Thyroid gland (tissue), 4 donors: ENCODE measurements at regions not wholly inside any gene's neighbourhood (a gene's known extent, or its start where the extent isn't known, plus 50 kb on each side); places are given as distances from the start of the nearest gene placed in this dataset.

Experiments used
- DNase-seq, 2 donors: peaks; one replicate each; pipeline ENCODE4 v3.0.0-alpha.2; 2019
- H3K27ac ChIP-seq, 3 donors: fragments of 200-600 bp; sonication (generic); 1 replicate in 2 of 3; 2 replicates in 1 of 3; pipeline ENCODE4 v1.5.1; 2016 to 2019; ENCODE audit warnings: mild to moderate bottlenecking in 1 of 3, moderate library complexity in 1 of 3
- H3K27me3 ChIP-seq: fragments of 200-600 bp; sonication (generic); one replicate; pipeline ENCODE4 v1.5.1; 2019
- H3K36me3 ChIP-seq, 2 donors: fragments of 200-600 bp; sonication (generic); one replicate each; pipeline ENCODE4 v1.5.1; 2016 to 2019
- H3K4me1 ChIP-seq, 2 donors: fragments of 200-600 bp; sonication (generic); one replicate each; pipeline ENCODE4 v1.5.1; 2017 to 2019
- H3K4me3 ChIP-seq, 3 donors: fragments of 200-600 bp; sonication (generic); replicated peaks in 1 of 3; 1 replicate in 2 of 3; 2 replicates in 1 of 3; pipeline ENCODE4 v1.5.1; 2016; ENCODE audit warnings: mild to moderate bottlenecking in 1 of 3
- H3K9me3 ChIP-seq: fragments of 200-600 bp; sonication (generic); one replicate; pipeline ENCODE4 v1.5.1; 2017
- POLR2A ChIP-seq, 2 donors: fragments of 450-650 bp; IDR thresholded peaks; one replicate each; pipeline ENCODE4 v1.6.1; 2017; ENCODE audit warnings: antibody characterized with exemption in 2 of 2, mild to moderate bottlenecking in 2 of 2, moderate library complexity in 1 of 2
- WGBS, 2 donors: methylation state at CpG; one replicate each; pipeline ENCODE4 v1.1.5; 2017; 5-methylcytosine and 5-hydroxymethylcytosine counted together
- intact Hi-C: fragments of 100-400 bp; cut with DNase I; formaldehyde crosslinking; loops from one replicate; pipeline ENCODE4 v1.15.1; 2023
- TF ChIP-seq, protein P1 (sequence below), 6 experiments: fragments of 200-600 bp in 3 of 6; fragments of 450-650 bp in 3 of 6; sonication (generic) in 3 of 6; IDR thresholded peaks; one replicate each; pipeline ENCODE4 v1.5.1; 2016 to 2019; ENCODE audit warnings: antibody characterized with exemption in 6 of 6, mild to moderate bottlenecking in 2 of 6, inconsistent platforms in 1 of 6, moderate library complexity in 1 of 6

DNA sequence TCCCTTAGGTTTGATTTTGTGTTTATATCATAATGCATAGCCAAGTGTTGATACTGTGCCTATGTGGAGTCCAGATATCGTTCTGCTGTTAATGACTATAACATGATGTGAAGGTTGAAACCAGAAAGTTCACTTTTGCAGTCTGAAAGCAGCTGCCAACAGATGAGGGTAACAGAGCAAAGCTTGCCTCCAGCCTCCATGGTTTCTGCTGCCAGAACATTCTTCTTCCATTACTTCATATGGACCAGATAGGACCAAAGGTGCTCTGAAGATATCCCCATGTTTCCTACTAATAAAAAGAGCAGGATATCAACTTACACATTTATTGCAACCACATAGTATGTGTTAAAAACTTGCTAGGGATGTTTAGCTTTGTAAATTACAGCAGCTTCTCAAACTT is 394.1 kb downstream of the SPRY1 start:
- H3K27ac ChIP-seq, result no peak overlapping the region
- intact Hi-C loops, result no loop called here
- H3K27me3 ChIP-seq, result no peaks in the 10 kb centered on the region
- WGBS, 2 donors, result 72 to 88% methylated on average over 1 of the region's 1 CpG
- no peaks in the 10 kb centered on the region for H3K9me3 ChIP-seq
- no peak for TF ChIP-seq POLR2A (IDR thresholded peaks at IDR 0.05)
- TF ChIP-seq, protein P1, sequence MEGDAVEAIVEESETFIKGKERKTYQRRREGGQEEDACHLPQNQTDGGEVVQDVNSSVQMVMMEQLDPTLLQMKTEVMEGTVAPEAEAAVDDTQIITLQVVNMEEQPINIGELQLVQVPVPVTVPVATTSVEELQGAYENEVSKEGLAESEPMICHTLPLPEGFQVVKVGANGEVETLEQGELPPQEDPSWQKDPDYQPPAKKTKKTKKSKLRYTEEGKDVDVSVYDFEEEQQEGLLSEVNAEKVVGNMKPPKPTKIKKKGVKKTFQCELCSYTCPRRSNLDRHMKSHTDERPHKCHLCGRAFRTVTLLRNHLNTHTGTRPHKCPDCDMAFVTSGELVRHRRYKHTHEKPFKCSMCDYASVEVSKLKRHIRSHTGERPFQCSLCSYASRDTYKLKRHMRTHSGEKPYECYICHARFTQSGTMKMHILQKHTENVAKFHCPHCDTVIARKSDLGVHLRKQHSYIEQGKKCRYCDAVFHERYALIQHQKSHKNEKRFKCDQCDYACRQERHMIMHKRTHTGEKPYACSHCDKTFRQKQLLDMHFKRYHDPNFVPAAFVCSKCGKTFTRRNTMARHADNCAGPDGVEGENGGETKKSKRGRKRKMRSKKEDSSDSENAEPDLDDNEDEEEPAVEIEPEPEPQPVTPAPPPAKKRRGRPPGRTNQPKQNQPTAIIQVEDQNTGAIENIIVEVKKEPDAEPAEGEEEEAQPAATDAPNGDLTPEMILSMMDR (IDR thresholded peaks at IDR 0.05), result no peak
- peaks cover 0 to 4% of the 10 kb centered on the region in 2 donors for H3K4me1 ChIP-seq
- no peak for DNase-seq
- no peak overlapping the region for H3K4me3 ChIP-seq
- no peaks in the 10 kb centered on the region for H3K36me3 ChIP-seq

DNA sequence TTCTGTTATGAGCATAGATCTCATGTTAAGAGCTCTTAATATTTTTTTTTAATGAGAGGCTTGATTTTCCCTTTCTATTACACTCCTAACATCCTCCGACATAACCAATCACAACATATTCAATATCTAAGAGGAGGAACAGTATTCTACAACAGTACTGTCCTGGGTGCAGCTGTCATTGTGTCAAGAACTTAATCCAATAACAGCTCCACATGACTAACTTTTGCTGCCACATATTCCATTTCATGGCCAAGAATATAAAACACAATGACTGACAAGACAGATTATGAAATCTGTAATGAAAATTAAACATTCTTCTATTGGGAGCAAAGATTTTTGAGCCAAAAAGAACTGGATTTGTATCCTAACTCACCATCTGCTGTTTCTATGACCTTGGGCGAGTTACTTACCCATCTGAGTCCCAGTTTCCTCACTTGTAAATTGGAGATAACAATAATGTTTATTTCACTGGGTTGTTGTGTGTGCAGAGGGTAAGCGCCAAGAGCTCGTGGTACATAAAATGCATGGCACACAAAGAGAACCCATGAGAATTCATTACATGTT is 405.6 kb downstream of the SPRY1 start:
- intact Hi-C loops, result no loop called here
- no peak for DNase-seq
- 90 to 91% methylated on average over 4 of the region's 4 CpGs for WGBS, 2 donors
- Histone ChIP-seq H3K4me1 (no peaks in the 10 kb centered on the region), H3K4me3 (no peak overlapping the region), H3K9me3 (no peaks in the 10 kb centered on the region), H3K36me3 (no peaks in the 10 kb centered on the region), H3K27me3 (no peaks in the 10 kb centered on the region), H3K27ac (no peak overlapping the region)
- TF ChIP-seq POLR2A (IDR thresholded peaks at IDR 0.05), result no peak
- TF ChIP-seq, protein P1 (IDR thresholded peaks at IDR 0.05), result no peak

DNA sequence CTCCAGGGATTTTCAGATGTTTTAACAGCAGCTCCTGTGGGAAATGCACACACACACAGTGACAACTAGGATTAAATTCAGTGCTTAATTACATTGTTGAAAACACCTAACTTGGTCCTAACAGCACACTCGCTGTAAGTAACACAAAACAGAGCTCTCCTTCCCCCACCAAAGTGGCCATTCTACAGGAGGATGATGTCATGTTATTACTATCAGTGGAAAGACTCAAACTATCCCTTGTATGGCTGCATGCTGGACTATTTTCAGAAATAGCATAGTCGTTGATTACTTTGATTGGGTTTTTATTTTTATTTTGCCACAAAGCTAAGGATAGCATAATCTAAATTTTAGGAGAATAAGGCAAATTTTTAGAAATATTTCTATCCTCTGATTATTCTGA is 406.3 kb downstream of the SPRY1 start:
- intact Hi-C loops, result no loop called here

DNA sequence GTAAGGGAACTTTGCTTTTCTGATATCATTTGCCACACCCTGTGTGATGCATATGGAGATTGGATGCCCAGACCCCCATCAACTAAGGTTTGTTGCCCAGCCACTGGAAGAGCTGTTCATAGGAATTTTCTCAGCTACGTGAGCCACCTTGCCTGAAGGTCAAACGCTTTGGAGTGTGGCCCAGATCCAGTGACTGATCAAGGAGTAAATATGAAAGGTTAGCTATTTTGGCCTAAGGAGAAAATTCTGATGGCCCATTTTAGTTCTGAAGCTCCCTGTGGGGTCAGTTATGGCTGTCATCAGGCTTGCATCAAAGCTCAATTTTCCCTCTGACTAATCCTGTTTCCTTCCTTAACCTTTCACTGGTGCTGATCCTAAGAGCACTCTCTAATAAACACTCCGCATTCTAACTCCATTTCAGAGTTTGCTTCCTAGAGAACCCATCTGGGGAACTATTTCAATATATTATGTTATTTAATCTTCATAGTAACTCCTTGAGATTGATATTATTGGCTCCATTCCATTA is 407.7 kb downstream of the SPRY1 start:
- intact Hi-C loops, result no loop called here
- 83 to 89% methylated on average over 3 of the region's 3 CpGs for WGBS, 2 donors

More for the DNA sequence above, 406.3 kb downstream of the SPRY1 start:
- Histone ChIP-seq H3K9me3 (no peaks in the 10 kb centered on the region), H3K4me1 (no peaks in the 10 kb centered on the region), H3K27ac (no peak overlapping the region), H3K4me3 (no peak overlapping the region), H3K27me3 (no peaks in the 10 kb centered on the region), H3K36me3 (no peaks in the 10 kb centered on the region)
- TF ChIP-seq, protein P1 (IDR thresholded peaks at IDR 0.05), result no peak
- no peak for TF ChIP-seq POLR2A (IDR thresholded peaks at IDR 0.05)
- WGBS, 2 donors, result 61 to 63% methylated on average over 2 of the region's 2 CpGs
- DNase-seq, result no peak

DNA sequence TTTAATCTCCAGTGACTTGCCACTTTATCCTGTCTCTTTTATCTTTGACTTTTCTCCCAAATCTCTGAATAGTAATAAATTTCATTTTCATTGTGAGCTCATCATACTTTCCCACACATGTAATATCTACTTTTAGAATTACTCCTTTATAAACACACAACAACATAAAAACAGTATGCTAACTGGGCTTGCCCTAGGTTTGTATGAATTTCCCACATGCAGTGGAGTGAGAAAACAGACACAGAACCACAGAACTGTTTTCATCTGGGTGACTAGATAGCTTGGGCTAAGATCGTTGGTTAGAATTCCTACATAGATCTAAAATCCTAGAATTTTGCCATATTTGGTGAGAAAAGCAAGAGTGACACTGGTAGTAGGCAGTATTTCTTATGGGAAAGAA is 409.5 kb downstream of the SPRY1 start:
- Histone ChIP-seq H3K36me3 (no peaks in the 10 kb centered on the region), H3K4me3 (no peak overlapping the region), H3K4me1 (no peaks in the 10 kb centered on the region), H3K27me3 (no peaks in the 10 kb centered on the region), H3K27ac (no peak overlapping the region), H3K9me3 (no peaks in the 10 kb centered on the region)
- DNase-seq, result no peak
- 66 to 67% methylated on average over 1 of the region's 1 CpG for WGBS, 2 donors
- intact Hi-C loops, result no loop called here
- no peak for TF ChIP-seq POLR2A (IDR thresholded peaks at IDR 0.05)
- TF ChIP-seq, protein P1 (IDR thresholded peaks at IDR 0.05), result no peak

More for the DNA sequence above, 407.7 kb downstream of the SPRY1 start:
- no peak overlapping the region for H3K4me3 ChIP-seq
- H3K9me3 ChIP-seq, result no peaks in the 10 kb centered on the region
- H3K27ac ChIP-seq, result no peak overlapping the region
- H3K36me3 ChIP-seq, result no peaks in the 10 kb centered on the region
- TF ChIP-seq, protein P1 (IDR thresholded peaks at IDR 0.05), result no peak
- no peak for TF ChIP-seq POLR2A (IDR thresholded peaks at IDR 0.05)
- no peaks in the 10 kb centered on the region for H3K4me1 ChIP-seq
- no peaks in the 10 kb centered on the region for H3K27me3 ChIP-seq
- DNase-seq, result no peak
